SK-N-SH (cell line): ENCODE measurements at regions not wholly inside any gene's neighbourhood (a gene's known extent, or its start where the extent isn't known, plus 50 kb on each side); places are given as distances from the start of the nearest gene placed in this dataset.

Source experiments
- GABPA ChIP-seq: IDR thresholded peaks from 2 replicates; pipeline ENCODE4 v1.4.0; 2012; ENCODE audit warnings: low read depth, mild to moderate bottlenecking
- JUND ChIP-seq: IDR thresholded peaks from 2 replicates; pipeline ENCODE4 v1.4.0; 2012
- POLR2AphosphoS5 ChIP-seq: IDR thresholded peaks from 2 replicates; pipeline ENCODE4 v1.6.1; 2012; ENCODE audit warnings: low read depth, low read length
- RAD21 ChIP-seq: IDR thresholded peaks from 2 replicates; pipeline ENCODE4 v1.6.1; 2012; ENCODE audit warnings: mild to moderate bottlenecking, low read length
- RCOR1 ChIP-seq: fragments of 150-350 bp; IDR thresholded peaks from 2 replicates; pipeline ENCODE4 v1.6.1; 2017; ENCODE audit warnings: antibody characterized with exemption, low read length
- YY1 ChIP-seq: IDR thresholded peaks from 2 replicates; pipeline ENCODE4 v1.4.0; 2012; ENCODE audit warnings: low read depth, mild to moderate bottlenecking
- TF ChIP-seq, protein P1 (sequence below): IDR thresholded peaks from 2 replicates; pipeline ENCODE4; 2012
- TF ChIP-seq, protein P2 (sequence below): fragments of 200-600 bp; sonication (generic); IDR thresholded peaks from 2 replicates; pipeline ENCODE4 v1.6.1; 2017; ENCODE audit warnings: antibody characterized with exemption, mild to moderate bottlenecking, moderate library complexity
- TF ChIP-seq, protein P3 (sequence below): IDR thresholded peaks from 2 replicates; pipeline ENCODE4 v1.4.0; 2012; ENCODE audit warnings: low read depth
- TF ChIP-seq, protein P4 (sequence below): IDR thresholded peaks from 2 replicates; pipeline ENCODE4 v1.6.1; 2012; ENCODE audit warnings: mild to moderate bottlenecking, low read depth, low read length, moderate library complexity
- TF ChIP-seq, protein P5 (sequence below): fragments of 150-350 bp; IDR thresholded peaks from 2 replicates; pipeline ENCODE4 v1.6.1; 2016; ENCODE audit warnings: mild to moderate bottlenecking, low read depth, low read length

DNA sequence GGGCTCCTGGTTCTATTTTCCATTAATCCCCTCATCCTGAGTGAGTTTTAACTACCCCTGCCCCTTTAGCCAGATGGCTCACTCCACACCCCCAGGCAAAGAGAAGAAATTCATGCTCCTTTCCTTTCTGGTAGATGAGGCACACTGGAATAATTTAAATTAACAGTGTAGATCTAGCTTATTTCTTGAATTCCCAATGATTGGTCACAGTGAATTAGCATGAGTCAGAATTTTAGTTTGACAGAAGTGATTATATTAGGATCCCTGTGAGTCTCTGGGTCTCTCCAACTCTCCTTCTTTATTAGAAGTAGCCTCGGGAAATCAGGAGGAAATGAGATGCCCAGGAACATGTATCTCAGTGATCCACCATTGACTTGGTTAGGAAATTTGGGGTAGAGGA lies 103.1 kb upstream of the KAZN start:
- TF ChIP-seq, protein P1, sequence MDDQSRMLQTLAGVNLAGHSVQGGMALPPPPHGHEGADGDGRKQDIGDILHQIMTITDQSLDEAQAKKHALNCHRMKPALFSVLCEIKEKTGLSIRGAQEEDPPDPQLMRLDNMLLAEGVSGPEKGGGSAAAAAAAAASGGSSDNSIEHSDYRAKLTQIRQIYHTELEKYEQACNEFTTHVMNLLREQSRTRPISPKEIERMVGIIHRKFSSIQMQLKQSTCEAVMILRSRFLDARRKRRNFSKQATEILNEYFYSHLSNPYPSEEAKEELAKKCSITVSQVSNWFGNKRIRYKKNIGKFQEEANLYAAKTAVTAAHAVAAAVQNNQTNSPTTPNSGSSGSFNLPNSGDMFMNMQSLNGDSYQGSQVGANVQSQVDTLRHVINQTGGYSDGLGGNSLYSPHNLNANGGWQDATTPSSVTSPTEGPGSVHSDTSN = no peak
- TF ChIP-seq RAD21 (no peak), POLR2AphosphoS5 (no peak), RCOR1 (no peak), YY1 (no peak), JUND (no peak), GABPA (no peak)
- TF ChIP-seq, protein P2, sequence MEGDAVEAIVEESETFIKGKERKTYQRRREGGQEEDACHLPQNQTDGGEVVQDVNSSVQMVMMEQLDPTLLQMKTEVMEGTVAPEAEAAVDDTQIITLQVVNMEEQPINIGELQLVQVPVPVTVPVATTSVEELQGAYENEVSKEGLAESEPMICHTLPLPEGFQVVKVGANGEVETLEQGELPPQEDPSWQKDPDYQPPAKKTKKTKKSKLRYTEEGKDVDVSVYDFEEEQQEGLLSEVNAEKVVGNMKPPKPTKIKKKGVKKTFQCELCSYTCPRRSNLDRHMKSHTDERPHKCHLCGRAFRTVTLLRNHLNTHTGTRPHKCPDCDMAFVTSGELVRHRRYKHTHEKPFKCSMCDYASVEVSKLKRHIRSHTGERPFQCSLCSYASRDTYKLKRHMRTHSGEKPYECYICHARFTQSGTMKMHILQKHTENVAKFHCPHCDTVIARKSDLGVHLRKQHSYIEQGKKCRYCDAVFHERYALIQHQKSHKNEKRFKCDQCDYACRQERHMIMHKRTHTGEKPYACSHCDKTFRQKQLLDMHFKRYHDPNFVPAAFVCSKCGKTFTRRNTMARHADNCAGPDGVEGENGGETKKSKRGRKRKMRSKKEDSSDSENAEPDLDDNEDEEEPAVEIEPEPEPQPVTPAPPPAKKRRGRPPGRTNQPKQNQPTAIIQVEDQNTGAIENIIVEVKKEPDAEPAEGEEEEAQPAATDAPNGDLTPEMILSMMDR = no peak
- TF ChIP-seq, protein P3, sequence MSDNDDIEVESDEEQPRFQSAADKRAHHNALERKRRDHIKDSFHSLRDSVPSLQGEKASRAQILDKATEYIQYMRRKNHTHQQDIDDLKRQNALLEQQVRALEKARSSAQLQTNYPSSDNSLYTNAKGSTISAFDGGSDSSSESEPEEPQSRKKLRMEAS = no peak
- TF ChIP-seq, protein P4, sequence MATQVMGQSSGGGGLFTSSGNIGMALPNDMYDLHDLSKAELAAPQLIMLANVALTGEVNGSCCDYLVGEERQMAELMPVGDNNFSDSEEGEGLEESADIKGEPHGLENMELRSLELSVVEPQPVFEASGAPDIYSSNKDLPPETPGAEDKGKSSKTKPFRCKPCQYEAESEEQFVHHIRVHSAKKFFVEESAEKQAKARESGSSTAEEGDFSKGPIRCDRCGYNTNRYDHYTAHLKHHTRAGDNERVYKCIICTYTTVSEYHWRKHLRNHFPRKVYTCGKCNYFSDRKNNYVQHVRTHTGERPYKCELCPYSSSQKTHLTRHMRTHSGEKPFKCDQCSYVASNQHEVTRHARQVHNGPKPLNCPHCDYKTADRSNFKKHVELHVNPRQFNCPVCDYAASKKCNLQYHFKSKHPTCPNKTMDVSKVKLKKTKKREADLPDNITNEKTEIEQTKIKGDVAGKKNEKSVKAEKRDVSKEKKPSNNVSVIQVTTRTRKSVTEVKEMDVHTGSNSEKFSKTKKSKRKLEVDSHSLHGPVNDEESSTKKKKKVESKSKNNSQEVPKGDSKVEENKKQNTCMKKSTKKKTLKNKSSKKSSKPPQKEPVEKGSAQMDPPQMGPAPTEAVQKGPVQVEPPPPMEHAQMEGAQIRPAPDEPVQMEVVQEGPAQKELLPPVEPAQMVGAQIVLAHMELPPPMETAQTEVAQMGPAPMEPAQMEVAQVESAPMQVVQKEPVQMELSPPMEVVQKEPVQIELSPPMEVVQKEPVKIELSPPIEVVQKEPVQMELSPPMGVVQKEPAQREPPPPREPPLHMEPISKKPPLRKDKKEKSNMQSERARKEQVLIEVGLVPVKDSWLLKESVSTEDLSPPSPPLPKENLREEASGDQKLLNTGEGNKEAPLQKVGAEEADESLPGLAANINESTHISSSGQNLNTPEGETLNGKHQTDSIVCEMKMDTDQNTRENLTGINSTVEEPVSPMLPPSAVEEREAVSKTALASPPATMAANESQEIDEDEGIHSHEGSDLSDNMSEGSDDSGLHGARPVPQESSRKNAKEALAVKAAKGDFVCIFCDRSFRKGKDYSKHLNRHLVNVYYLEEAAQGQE = no peak
- TF ChIP-seq, protein P5, sequence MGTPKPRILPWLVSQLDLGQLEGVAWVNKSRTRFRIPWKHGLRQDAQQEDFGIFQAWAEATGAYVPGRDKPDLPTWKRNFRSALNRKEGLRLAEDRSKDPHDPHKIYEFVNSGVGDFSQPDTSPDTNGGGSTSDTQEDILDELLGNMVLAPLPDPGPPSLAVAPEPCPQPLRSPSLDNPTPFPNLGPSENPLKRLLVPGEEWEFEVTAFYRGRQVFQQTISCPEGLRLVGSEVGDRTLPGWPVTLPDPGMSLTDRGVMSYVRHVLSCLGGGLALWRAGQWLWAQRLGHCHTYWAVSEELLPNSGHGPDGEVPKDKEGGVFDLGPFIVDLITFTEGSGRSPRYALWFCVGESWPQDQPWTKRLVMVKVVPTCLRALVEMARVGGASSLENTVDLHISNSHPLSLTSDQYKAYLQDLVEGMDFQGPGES = no peak
